SK-N-MC (cell line): ENCODE measurements at regions not wholly inside any gene's neighbourhood (a gene's known extent, or its start where the extent isn't known, plus 50 kb on each side); places are given as distances from the start of the nearest gene placed in this dataset.

Experiments
- DNase-seq: peaks from one replicate; pipeline ENCODE4 v3.0.0-alpha.2; 2011; ENCODE audit warnings: low read depth, low spot score
- H3K27ac ChIP-seq: fragments of 200-600 bp; sonication (generic); 2 replicates; pipeline ENCODE4 v1.5.1; 2016; ENCODE audit warnings: mixed run types
- H3K36me3 ChIP-seq: fragments of 200-600 bp; sonication (generic); 2 replicates; pipeline ENCODE4 v1.6.1; 2017; ENCODE audit warnings: antibody characterized with exemption, low read length, mixed read lengths; ENCODE audit not compliant: insufficient read depth
- H3K4me3 ChIP-seq: fragments of 200-600 bp; sonication (generic); 2 replicates; pipeline ENCODE4 v1.5.1; 2016
- H3K9ac ChIP-seq: fragments of 200-600 bp; sonication (generic); 2 replicates; pipeline ENCODE4 v1.8.0; 2017; ENCODE audit warnings: mixed run types, mixed read lengths; ENCODE audit not compliant: insufficient read length
- H3K9me3 ChIP-seq: fragments of 200-600 bp; sonication (generic); 2 replicates; pipeline ENCODE4 v1.6.1; 2017; ENCODE audit warnings: low read depth, mild to moderate bottlenecking, antibody characterized with exemption, low read length, moderate library complexity, mixed read lengths
- EZH2 ChIP-seq: fragments of 200-600 bp; sonication (generic); IDR thresholded peaks from one replicate; pipeline ENCODE4 v1.6.1; 2017; ENCODE audit warnings: antibody characterized with exemption
- FOXP2 ChIP-seq: optimal IDR thresholded peaks from 2 replicates; pipeline ENCODE3; 2011; ENCODE audit warnings: mild to moderate bottlenecking, moderate library complexity; ENCODE audit not compliant: insufficient read depth; ENCODE audit errors: extremely low read length, control extremely low read depth
- POLR2AphosphoS5 ChIP-seq: IDR thresholded peaks from 2 replicates; pipeline ENCODE4 v1.6.1; 2012; ENCODE audit warnings: mild to moderate bottlenecking, low read depth, low read length, borderline replicate concordance

DNA sequence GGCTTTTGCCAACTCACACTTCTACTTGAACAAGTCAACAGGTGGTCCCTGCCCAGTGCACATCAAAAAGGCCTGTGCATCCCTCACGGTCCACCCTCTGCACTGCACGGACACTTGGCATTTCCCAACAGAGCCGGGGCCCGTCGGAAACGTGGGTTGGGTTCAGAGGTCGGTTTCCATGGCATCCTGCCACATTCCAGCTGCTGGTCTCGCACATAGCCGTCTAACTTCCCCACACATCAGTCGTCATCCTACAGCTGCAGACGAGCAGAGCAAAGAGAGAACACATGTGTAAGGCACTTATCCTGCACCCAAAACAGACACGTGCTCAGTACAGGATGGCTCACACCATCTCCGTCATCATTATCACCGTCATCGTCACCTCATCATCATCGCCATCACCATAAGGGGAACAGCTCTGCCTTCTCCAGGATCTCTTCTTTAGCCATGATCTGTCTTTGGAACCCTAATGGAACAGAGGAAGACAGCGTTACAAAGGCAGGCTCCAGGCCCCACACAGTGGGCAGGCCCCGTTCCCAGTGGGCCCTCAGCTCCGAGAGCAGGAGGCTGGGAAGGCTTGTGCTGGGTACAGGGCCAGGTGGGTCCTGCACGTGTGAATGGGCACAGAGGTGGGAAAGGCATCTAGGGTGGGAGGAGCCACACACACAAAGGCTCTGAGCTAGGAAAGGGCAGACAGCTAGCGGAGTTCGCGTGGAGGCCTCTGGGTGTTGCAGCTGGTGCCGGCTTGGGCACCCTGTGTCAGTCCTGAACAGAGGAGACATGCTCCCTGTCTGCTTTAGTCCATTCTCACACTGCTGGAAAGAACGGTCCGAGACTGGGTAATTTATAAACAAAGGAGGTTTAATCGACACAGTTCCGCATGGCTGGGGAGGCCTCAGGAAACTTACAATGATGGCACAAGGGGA lies 170.8 kb upstream of the SOX1 start:
- no peak for TF ChIP-seq EZH2
- TF ChIP-seq POLR2AphosphoS5, result no peak
- no peak for TF ChIP-seq FOXP2
- H3K4me3 ChIP-seq, result no peak overlapping the region
- no peak overlapping the region for H3K27ac ChIP-seq
- H3K9ac ChIP-seq, result no peak overlapping the region
- H3K9me3 ChIP-seq, result no peaks in the 10 kb centered on the region
- DNase-seq, result no peak
- H3K36me3 ChIP-seq, result no peaks in the 10 kb centered on the region

DNA sequence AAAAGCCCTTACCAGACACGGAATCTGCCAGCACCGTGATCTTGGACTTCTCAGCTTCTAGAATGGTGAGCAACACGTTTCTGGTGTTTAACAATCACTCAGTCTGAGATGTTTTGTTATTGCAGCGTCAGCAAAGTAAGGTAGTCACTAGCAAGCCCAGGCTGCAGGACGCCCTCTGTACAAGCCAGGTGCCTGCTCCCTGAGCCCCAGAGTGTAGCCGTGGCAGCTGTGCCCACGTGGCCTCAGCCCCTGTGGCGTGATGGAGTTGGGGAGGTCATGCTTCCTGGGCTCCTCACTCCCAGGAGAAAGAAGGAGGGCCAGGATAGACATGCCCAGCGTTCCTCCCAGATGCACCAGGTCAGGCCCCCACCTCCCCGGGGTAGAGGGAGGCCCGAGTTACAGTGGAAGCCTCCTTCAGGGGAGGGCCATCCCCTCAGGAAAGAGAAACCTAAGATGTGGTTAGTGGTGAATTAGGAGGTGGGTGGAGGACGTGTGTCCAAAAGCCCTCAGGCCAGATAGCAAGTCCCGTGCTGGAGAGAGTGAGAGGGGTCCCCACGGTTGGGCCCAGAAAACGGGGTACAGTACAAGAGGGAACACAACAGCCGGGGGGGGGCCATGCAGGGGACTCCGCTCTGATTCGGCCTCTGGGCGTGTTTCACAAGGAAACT lies 169.6 kb upstream of the SOX1 start:
- Histone ChIP-seq H3K9me3 (no peaks in the 10 kb centered on the region), H3K27ac (no peak overlapping the region), H3K4me3 (no peak overlapping the region), H3K9ac (no peak overlapping the region), H3K36me3 (no peaks in the 10 kb centered on the region)
- TF ChIP-seq EZH2, result no peak
- no peak for TF ChIP-seq POLR2AphosphoS5
- no peak for TF ChIP-seq FOXP2
- DNase-seq, result no peak

DNA sequence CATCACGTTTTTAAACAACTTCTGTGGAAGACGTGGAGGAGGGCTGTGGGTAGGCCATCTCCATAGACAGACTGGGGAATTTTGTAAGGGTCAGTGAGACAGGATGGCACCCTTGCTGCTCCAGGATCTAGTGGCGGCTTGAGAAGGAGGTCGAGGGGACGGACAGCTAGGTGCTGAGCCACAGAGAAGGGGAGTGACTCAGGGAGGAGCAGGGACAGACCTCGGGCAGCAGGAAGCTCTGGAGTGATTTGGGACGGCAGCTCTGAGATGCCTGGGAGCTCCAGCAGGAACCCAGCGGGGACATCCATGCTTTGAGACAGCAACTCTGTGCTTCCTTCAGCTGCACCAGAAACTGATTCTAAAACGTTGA lies 169.1 kb upstream of the SOX1 start:
- DNase-seq, result no peak
- Histone ChIP-seq H3K4me3 (no peak overlapping the region), H3K9me3 (no peaks in the 10 kb centered on the region), H3K36me3 (no peaks in the 10 kb centered on the region), H3K9ac (no peak overlapping the region), H3K27ac (no peak overlapping the region)
- TF ChIP-seq FOXP2 (no peak), EZH2 (no peak)

DNA sequence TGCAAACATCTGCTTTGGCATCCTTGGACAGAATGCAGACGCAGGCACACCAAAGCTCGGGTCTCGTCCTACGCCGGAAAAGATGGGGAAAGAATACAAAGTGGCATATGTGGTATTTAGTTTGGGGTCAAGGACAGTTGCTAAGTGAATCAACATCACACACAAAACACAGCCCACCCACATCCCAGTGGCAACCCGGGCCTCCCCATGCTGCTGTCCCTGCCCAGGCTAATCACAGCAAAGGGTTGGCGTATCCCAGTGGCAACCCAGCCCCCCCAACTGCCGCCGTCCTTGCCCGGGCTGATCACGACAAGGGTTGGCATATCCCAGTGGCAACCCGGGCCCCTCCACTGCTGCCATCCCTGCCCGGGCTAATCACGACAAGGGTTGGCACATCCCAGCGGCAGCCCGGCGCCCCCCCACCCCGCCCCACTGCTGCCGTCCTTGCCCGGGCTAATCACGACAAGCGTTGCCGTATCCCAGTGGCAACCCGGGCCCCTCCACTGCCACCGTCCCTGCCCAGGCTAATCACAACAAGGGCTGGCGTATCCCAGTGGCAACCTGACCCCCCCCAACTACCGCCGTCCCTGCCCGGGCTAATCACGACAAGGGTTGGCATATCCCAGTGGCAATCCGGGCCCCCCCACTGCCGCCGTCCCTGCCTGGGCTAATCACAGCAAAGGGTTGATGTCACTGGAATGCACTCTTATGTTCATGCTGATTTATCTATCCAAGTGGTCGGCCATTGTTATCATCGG lies 167.8 kb upstream of the SOX1 start:
- H3K27ac ChIP-seq, result no peak overlapping the region
- no peaks in the 10 kb centered on the region for H3K36me3 ChIP-seq
- H3K9ac ChIP-seq, result no peak overlapping the region
- H3K4me3 ChIP-seq, result no peak overlapping the region
- TF ChIP-seq EZH2 (no peak), FOXP2 (no peak), POLR2AphosphoS5 (no peak)
- no peak for DNase-seq
- no peaks in the 10 kb centered on the region for H3K9me3 ChIP-seq

DNA sequence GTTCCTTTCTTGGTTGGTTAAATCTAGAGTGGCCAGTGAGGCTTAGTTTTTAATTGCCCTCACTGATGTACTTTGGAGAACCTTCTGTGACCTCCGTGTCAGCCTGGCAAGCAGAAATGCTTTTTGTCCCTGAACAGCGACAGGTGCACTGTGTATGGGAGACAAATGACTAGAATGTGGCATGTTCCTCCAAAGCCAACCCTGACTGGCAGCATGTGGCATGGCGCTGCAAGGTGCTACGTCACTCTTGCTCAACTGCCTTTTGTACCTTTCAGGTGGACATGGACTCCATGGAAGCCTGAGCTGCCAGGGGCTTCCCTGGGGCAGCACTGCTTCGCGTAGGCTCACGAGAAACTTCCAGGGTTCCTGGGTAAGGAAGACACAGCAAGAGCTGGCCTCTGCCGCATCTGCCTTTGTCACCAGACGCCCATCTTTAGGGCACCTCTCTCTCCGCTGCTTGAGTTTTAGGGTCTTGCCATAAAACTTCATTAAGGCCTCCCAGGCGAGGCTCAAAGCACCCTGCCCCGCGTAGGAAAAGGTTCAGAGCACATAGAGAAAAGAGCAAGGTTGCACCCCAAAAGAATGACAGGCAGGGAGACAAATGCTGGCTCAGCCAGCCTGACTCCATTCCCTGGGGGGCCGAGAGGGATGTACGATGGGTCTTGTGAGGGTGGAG lies 167.1 kb upstream of the SOX1 start:
- no peaks in the 10 kb centered on the region for H3K9me3 ChIP-seq
- DNase-seq, result no peak
- no peak overlapping the region for H3K9ac ChIP-seq
- H3K36me3 ChIP-seq, result no peaks in the 10 kb centered on the region
- H3K27ac ChIP-seq, result no peak overlapping the region
- H3K4me3 ChIP-seq, result no peak overlapping the region
- no peak for TF ChIP-seq EZH2
- TF ChIP-seq FOXP2, result no peak
- TF ChIP-seq POLR2AphosphoS5, result no peak

DNA sequence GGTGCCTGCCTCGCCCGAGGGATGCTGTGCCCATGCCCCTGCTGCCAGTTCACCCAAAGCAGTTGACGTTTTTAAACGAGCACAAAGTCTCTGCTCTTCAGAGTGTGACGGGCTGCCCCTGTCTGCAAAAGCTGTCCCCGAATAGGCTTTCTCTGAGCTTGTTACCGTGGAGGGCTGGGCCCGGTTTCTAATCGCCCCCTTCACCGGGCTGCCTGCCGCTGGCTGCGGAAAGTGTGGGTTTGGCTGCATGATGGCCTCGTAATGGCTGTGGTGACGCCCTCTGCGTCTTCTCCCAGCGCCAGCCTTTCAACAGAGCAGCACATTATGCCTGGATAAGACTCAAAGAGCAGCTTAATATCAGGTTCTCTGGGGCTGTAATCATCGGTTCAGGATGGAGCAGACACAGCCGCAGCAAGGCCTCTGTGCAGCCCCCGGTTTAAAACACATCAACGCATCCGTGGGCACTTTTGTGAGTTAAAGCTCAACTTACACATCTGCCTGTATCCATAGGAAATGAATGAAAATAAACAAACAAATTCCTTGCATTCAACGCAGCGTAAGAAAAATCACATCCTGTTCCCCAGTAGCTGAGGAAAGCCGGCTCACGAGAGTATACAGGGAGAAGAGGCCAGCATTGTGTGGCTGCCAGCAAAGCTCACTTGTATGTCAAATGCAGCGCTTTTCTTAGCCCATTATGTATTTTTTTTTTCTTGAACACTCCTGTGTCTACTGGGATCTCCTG lies 166.4 kb upstream of the SOX1 start:
- no peak overlapping the region for H3K27ac ChIP-seq
- no peak for DNase-seq
- H3K9me3 ChIP-seq, result no peaks in the 10 kb centered on the region
- no peak overlapping the region for H3K4me3 ChIP-seq
- H3K36me3 ChIP-seq, result no peaks in the 10 kb centered on the region
- H3K9ac ChIP-seq, result no peak overlapping the region
- TF ChIP-seq POLR2AphosphoS5, result no peak

GRCh38 chr13:111901267-111901915 lies 165.6 kb upstream of the SOX1 start:
- TF ChIP-seq EZH2 (no peak), POLR2AphosphoS5 (no peak), FOXP2 (no peak)
- no peak for DNase-seq
- Histone ChIP-seq H3K9ac (no peak overlapping the region), H3K9me3 (no peaks in the 10 kb centered on the region), H3K4me3 (no peak overlapping the region), H3K36me3 (no peaks in the 10 kb centered on the region), H3K27ac (no peak overlapping the region)
